CD14-positive monocyte (primary cell): ENCODE measurements at regions not wholly inside any gene's neighbourhood (a gene's known extent, or its start where the extent isn't known, plus 50 kb on each side); places are given as distances from the start of the nearest gene placed in this dataset.

Experiments
- DNase-seq, 3 donors: peaks; one replicate each; pipeline ENCODE4 v3.0.0-alpha.2; 2011 to 2022
- H2AFZ ChIP-seq: 2 replicates; pipeline ENCODE4 v1.6.0; 2012; ENCODE audit warnings: mild to moderate bottlenecking, low read depth, low read length, inconsistent platforms; ENCODE audit not compliant: insufficient read depth, poor library complexity, severe bottlenecking
- H3K27ac ChIP-seq, 2 donors: 1 replicate in 1 of 2; 2 replicates in 1 of 2; pipeline ENCODE4 v1.5.1; 2012 to 2013; ENCODE audit warnings: low read length in 2 of 2, control low read depth in 1 of 2, inconsistent platforms in 1 of 2, low read depth in 1 of 2, mild to moderate bottlenecking in 1 of 2
- H3K27me3 ChIP-seq, 2 donors: one replicate each; pipeline versions ENCODE4 v1.6.0 to v1.6.1; 2011 to 2013; ENCODE audit warnings: low read length in 2 of 2; ENCODE audit not compliant: control insufficient read depth in 2 of 2, insufficient read depth in 2 of 2
- H3K36me3 ChIP-seq, 2 donors: replicated peaks in 1 of 2; 1 replicate in 1 of 2; 2 replicates in 1 of 2; pipeline versions ENCODE4 v1.5.1 to v1.6.1; 2012 to 2013; ENCODE audit warnings: low read length in 2 of 2, control low read depth in 1 of 2, inconsistent platforms in 1 of 2, mild to moderate bottlenecking in 1 of 2; ENCODE audit not compliant: insufficient read depth in 2 of 2, control insufficient read depth in 1 of 2
- H3K4me1 ChIP-seq, 2 donors: 1 replicate in 1 of 2; 2 replicates in 1 of 2; pipeline versions ENCODE4 v1.5.1 to v1.6.1; 2012 to 2013; ENCODE audit warnings: low read length in 2 of 2, control low read depth in 1 of 2, inconsistent platforms in 1 of 2, mild to moderate bottlenecking in 1 of 2, moderate library complexity in 1 of 2; ENCODE audit not compliant: insufficient read depth in 2 of 2, control insufficient read depth in 1 of 2
- H3K4me2 ChIP-seq: replicated peaks from 2 replicates; pipeline ENCODE3; 2012; ENCODE audit warnings: low read length, moderate library complexity, mild to moderate bottlenecking; ENCODE audit not compliant: poor library complexity, severe bottlenecking; ENCODE audit errors: extremely low read depth
- H3K4me3 ChIP-seq, 3 experiments: fragments of 200-600 bp in 1 of 3; sonication (generic) in 1 of 3; replicated peaks in 1 of 3; 1 replicate in 2 of 3; 2 replicates in 1 of 3; pipeline ENCODE4 v1.5.1; 2011 to 2013; ENCODE audit warnings: low read length in 3 of 3, mild to moderate bottlenecking in 3 of 3, control low read depth in 2 of 3, low read depth in 2 of 3, inconsistent platforms in 1 of 3, moderate library complexity in 1 of 3
- H3K79me2 ChIP-seq: 2 replicates; pipeline ENCODE4 v1.6.0; 2012; ENCODE audit warnings: mild to moderate bottlenecking, control low read depth, inconsistent platforms, low read length, moderate library complexity; ENCODE audit not compliant: insufficient read depth
- H3K9ac ChIP-seq: 2 replicates; pipeline ENCODE4 v1.6.0; 2017; ENCODE audit warnings: low read length, mild to moderate bottlenecking; ENCODE audit not compliant: insufficient read depth, poor library complexity, severe bottlenecking
- H3K9me3 ChIP-seq, 2 donors: replicated peaks in 1 of 2; 1 replicate in 1 of 2; 2 replicates in 1 of 2; pipeline versions ENCODE4 v1.5.1 to v1.6.1; 2012 to 2013; ENCODE audit warnings: low read length in 2 of 2, control low read depth in 1 of 2; ENCODE audit not compliant: control insufficient read depth in 1 of 2, insufficient read depth in 1 of 2
- H4K20me1 ChIP-seq: 2 replicates; pipeline ENCODE4 v1.6.0; 2012; ENCODE audit warnings: mild to moderate bottlenecking, low read length, control low read depth, moderate library complexity; ENCODE audit not compliant: insufficient read depth
- H3K27ac Mint-ChIP-seq, 7 donors: one replicate each; pipeline ENCODE4 v1.8.0; 2020; ENCODE audit warnings: mild to moderate bottlenecking in 7 of 7, mixed read lengths in 7 of 7, moderate library complexity in 6 of 7, inconsistent platforms in 2 of 7
- H3K27me3 Mint-ChIP-seq, 3 donors: one replicate each; pipeline ENCODE4 v1.8.0; 2021 to 2022; ENCODE audit warnings: low read depth in 3 of 3, mild to moderate bottlenecking in 3 of 3, mixed read lengths in 3 of 3, moderate library complexity in 3 of 3, inconsistent platforms in 1 of 3
- H3K36me3 Mint-ChIP-seq, 2 donors: one replicate each; pipeline ENCODE4 v1.8.0; 2020; ENCODE audit warnings: mixed read lengths in 2 of 2, inconsistent platforms in 1 of 2, mild to moderate bottlenecking in 1 of 2
- H3K4me1 Mint-ChIP-seq: one replicate; pipeline ENCODE4 v1.8.0; 2020; ENCODE audit warnings: mild to moderate bottlenecking, mixed read lengths
- H3K4me3 Mint-ChIP-seq, 2 donors: one replicate each; pipeline ENCODE4 v1.8.0; 2020; ENCODE audit warnings: mild to moderate bottlenecking in 2 of 2, mixed read lengths in 2 of 2, moderate library complexity in 1 of 2
- H3K9me3 Mint-ChIP-seq, 7 donors: one replicate each; pipeline ENCODE4 v1.8.0; 2020 to 2022; ENCODE audit warnings: mixed read lengths in 7 of 7, mild to moderate bottlenecking in 6 of 7, moderate library complexity in 6 of 7, inconsistent platforms in 2 of 7
- WGBS: methylation state at CpG from one replicate; pipeline ENCODE4 v1.1.5; 2013; ENCODE audit warnings: missing lambda C conversion rate; ENCODE audit not compliant: insufficient coverage; 5-methylcytosine and 5-hydroxymethylcytosine counted together
- intact Hi-C, 2 donors: fragments of 100-400 bp; cut with micrococcal nuclease; formaldehyde crosslinking; loops; one replicate each; pipeline versions ENCODE4 v1.15.0 to v1.15.1; 2023
- TF ChIP-seq, protein P1 (sequence below): fragments of 200-600 bp; IDR thresholded peaks from one replicate; pipeline ENCODE4 v1.8.0; 2022; ENCODE audit warnings: antibody characterized with exemption, mild to moderate bottlenecking

DNA sequence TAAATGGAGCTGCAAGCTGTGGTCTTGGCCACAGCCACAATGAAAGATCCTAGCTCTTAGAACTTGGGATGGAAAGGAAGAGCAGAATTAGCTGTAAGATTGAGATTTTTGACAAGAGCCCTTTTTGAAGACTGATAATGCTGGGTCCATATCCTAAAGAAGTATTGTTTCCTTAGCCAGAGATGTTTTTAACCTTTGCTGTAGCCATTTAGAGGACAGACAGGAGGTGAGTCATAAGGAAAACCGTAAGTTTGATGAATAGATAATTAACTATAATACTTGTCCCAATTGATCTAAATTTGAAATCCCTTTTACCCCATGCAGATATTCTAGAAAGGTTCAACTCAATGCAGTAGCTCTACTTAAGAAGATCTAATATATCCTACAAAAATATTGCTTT is 213.7 kb downstream of the HTR1B start:
- no peak overlapping the region for H3K9ac ChIP-seq
- H3K79me2 ChIP-seq, result no peaks in the 10 kb centered on the region
- no peak overlapping the region for H2AFZ ChIP-seq
- no peak for DNase-seq
- no peak overlapping the region for H3K27ac ChIP-seq
- Mint-ChIP-seq H3K9me3 (peaks cover 0 to 22% (median 15%) of the 10 kb centered on the region in 7 donors), H3K4me3 (no peak overlapping the region), H3K4me1 (no peaks in the 10 kb centered on the region), H3K27ac (no peak overlapping the region), H3K36me3 (no peaks in the 10 kb centered on the region), H3K27me3 (no peaks in the 10 kb centered on the region)
- H3K9me3 ChIP-seq, result peaks cover 7 to 13% of the 10 kb centered on the region in 2 donors
- H4K20me1 ChIP-seq, result no peaks in the 10 kb centered on the region
- TF ChIP-seq, protein P1, sequence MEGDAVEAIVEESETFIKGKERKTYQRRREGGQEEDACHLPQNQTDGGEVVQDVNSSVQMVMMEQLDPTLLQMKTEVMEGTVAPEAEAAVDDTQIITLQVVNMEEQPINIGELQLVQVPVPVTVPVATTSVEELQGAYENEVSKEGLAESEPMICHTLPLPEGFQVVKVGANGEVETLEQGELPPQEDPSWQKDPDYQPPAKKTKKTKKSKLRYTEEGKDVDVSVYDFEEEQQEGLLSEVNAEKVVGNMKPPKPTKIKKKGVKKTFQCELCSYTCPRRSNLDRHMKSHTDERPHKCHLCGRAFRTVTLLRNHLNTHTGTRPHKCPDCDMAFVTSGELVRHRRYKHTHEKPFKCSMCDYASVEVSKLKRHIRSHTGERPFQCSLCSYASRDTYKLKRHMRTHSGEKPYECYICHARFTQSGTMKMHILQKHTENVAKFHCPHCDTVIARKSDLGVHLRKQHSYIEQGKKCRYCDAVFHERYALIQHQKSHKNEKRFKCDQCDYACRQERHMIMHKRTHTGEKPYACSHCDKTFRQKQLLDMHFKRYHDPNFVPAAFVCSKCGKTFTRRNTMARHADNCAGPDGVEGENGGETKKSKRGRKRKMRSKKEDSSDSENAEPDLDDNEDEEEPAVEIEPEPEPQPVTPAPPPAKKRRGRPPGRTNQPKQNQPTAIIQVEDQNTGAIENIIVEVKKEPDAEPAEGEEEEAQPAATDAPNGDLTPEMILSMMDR, result no peak
- H3K4me2 ChIP-seq, result no peak overlapping the region
- H3K27me3 ChIP-seq, result no peaks in the 10 kb centered on the region
- intact Hi-C loops, result no loop called here
- H3K36me3 ChIP-seq, result no peaks in the 10 kb centered on the region
- no peaks in the 10 kb centered on the region for H3K4me1 ChIP-seq
- H3K4me3 ChIP-seq, result no peak overlapping the region
- no CpG with 5 or more reads among the region's 1 CpG for WGBS

DNA sequence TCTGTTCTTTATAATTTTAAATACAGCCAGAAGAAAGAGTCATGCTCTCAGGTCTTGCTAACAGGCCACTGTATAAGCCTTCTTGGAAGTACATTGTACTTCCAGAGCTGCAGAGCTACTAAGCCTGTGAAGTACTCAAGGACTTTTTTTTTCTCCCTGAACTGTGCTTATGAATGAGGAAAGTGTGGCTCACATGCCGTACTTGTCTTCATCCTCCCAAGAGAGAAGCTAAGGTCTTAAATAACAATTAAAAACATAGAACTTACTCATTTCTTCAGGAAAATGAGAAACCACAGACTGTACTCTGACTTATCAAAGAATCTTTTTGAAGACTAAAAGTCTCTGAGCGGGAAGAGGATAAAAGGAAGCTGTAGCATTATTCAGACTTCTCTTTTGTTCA is 218.3 kb downstream of the HTR1B start:
- no peaks in the 10 kb centered on the region for H3K36me3 Mint-ChIP-seq
- no peak overlapping the region for H2AFZ ChIP-seq

More for the DNA sequence above, 218.3 kb downstream of the HTR1B start:
- no peaks in the 10 kb centered on the region for H3K4me1 Mint-ChIP-seq
- Histone ChIP-seq H3K9ac (no peak overlapping the region), H3K4me3 (no peak overlapping the region), H3K79me2 (no peaks in the 10 kb centered on the region), H3K27ac (no peak overlapping the region), H3K36me3 (no peaks in the 10 kb centered on the region), H3K9me3 (peaks cover 0 to 8% of the 10 kb centered on the region in 2 donors), H3K4me2 (no peak overlapping the region), H4K20me1 (no peaks in the 10 kb centered on the region), H3K4me1 (no peaks in the 10 kb centered on the region), H3K27me3 (no peaks in the 10 kb centered on the region)
- no CpG with 5 or more reads among the region's 2 CpGs for WGBS
- peaks cover 0 to 2% (median 0%) of the 10 kb centered on the region in 3 donors for H3K27me3 Mint-ChIP-seq
- H3K27ac Mint-ChIP-seq, result no peak overlapping the region
- intact Hi-C loops, result no loop called here
- DNase-seq, result no peak
- peaks cover 0 to 14% (median 3%) of the 10 kb centered on the region in 7 donors for H3K9me3 Mint-ChIP-seq
- TF ChIP-seq, protein P1, result no peak
- no peak overlapping the region for H3K4me3 Mint-ChIP-seq
